ENCODE measurements at regions not wholly inside any gene's neighbourhood (a gene's known extent, or its start where the extent isn't known, plus 50 kb on each side); places are given as distances from the start of the nearest gene placed in this dataset.

GRCh38 chr15:93563218-93563617 lies 474.2 kb upstream of the RGMA start:
- DNase-seq (ENCODE audit: low spot score) (no peak), ATAC-seq (no peak)
- Mint-ChIP-seq H3K4me1 (ENCODE audit: low read depth in 2 of 2) (no peaks in the 10 kb centered on the region), H3K36me3 (no peaks in the 10 kb centered on the region), H3K4me3 (no peak overlapping the region), H3K9me3 (no peaks in the 10 kb centered on the region), H3K27ac (no peak overlapping the region), H3K27me3 (peaks cover 15 to 21% of the 10 kb centered on the region in 2 donors)

DNA sequence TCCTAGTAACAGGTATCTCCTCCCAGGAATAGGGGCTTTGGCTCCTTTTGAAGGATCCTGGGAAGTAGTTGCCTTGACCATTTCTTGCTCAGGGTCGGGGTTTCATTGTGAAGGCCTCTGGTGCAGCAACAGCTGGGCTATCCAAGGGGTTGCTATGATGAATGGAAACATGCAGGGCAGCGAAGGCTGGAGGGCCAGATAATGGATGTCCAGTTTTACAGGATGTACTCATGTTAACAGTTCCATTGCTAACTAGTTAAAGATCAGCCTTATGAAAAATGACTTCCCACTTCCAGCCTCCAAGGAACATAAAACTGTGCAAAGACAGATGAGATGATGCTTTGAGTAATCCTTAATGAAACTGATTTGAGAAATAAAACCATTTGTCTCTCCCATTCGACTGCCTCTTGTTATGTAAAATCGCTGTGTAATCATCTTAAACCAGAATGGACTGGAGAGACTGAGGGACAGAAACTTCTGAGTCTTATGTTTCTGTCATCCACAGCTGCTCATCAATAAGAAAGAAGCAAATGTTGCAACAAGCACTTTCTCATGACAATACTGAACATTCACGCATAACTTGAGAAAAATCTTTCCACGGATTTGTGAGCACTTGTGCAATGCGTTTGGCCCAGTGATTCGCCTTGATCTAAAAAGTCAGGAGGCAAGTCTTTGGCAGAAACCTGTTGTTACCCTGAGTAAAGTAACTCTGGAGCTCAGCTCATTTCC lies 473.5 kb upstream of the RGMA start:
- Mint-ChIP-seq H3K36me3 (no peaks in the 10 kb centered on the region), H3K27me3 (peaks cover 16 to 21% of the 10 kb centered on the region in 2 donors), H3K9me3 (no peaks in the 10 kb centered on the region), H3K4me1 (ENCODE audit: low read depth in 2 of 2) (no peaks in the 10 kb centered on the region), H3K27ac (no peak overlapping the region), H3K4me3 (no peak overlapping the region)
- no peak for DNase-seq (ENCODE audit: low spot score)
- no peak for ATAC-seq

DNA sequence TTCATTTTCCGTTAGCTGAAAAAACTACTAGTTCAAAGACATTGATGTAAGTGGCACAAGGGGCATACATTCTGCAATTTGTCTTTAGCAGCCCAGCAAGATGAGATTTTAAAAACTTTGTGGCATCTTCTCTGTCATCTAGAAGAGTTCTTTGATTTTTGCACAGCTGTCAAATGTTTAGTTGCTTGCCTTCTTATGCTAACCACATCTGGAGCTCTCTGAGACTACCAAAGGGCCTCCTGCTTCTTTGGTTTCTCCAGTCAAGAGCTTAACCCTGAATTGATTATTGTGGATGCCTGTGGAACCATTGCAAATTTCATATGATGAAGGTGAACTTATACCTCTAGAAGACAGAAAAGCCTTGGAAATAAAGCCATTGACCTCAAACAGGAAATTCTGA lies 468.7 kb upstream of the RGMA start:
- H3K4me3 Mint-ChIP-seq = no peak overlapping the region
- H3K9me3 Mint-ChIP-seq = no peaks in the 10 kb centered on the region
- ATAC-seq (no peak), DNase-seq (ENCODE audit: low spot score) (no peak)
- no peak overlapping the region for H3K27ac Mint-ChIP-seq
- peaks cover 15 to 19% of the 10 kb centered on the region in 2 donors for H3K27me3 Mint-ChIP-seq
- H3K4me1 Mint-ChIP-seq (ENCODE audit: low read depth in 2 of 2) = no peaks in the 10 kb centered on the region
- no peaks in the 10 kb centered on the region for H3K36me3 Mint-ChIP-seq

- Mint-ChIP-seq H3K27me3 (peaks cover 13 to 35% of the 10 kb centered on the region in 2 donors), H3K4me1 (ENCODE audit: low read depth in 2 of 2) (no peaks in the 10 kb centered on the region), H3K4me3 (no peak overlapping the region), H3K27ac (no peak overlapping the region), H3K36me3 (no peaks in the 10 kb centered on the region), H3K9me3 (no peaks in the 10 kb centered on the region)
- ATAC-seq = no peak
- DNase-seq (ENCODE audit: low spot score) = no peak
Measured at GRCh38 chr15:93553167-93553935, 464.3 kb upstream of the RGMA start.

GRCh38 chr15:93543093-93543492 lies 454.1 kb upstream of the RGMA start:
- H3K4me1 Mint-ChIP-seq (ENCODE audit: low read depth in 2 of 2) = no peaks in the 10 kb centered on the region
- ATAC-seq (no peak), DNase-seq (ENCODE audit: low spot score) (no peak)
- no peak overlapping the region for H3K4me3 Mint-ChIP-seq
- H3K9me3 Mint-ChIP-seq = no peaks in the 10 kb centered on the region
- H3K27ac Mint-ChIP-seq = no peak overlapping the region
- peaks cover 5% of the 10 kb centered on the region for H3K36me3 Mint-ChIP-seq
- peaks cover 16 to 42% of the 10 kb centered on the region in 2 donors for H3K27me3 Mint-ChIP-seq

DNA sequence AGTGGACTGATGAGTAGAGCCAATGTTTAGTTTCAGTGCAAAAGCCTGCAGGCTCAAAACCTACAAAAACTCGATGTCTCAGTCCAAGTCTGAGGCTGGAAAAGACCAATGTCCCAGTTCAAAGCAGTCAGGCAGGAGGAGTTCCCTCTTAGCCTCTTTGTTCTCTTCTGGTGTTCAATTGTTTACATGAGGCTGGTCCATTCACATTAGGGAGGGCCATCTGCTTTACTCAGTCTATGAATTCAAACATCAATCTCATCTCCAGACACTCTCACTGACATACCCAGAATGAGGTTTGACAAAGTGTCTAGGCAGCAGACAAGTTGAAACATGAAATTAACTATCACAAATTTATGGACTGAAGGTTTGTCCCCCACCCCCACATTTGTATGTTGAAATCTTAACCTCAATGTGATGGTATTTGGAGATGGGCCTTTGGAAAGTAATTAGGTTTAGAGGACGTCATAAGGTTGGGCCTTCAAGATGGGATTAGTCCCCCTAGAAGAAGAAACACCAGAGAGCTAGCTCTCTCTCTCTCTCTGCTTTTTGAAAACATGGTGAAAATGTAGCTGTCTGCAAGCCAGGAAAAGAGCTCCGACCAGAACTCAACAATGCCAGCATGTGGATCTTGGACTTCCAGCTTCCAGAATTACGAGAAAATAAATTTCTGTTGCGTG lies 438.5 kb upstream of the RGMA start:
- H3K27me3 Mint-ChIP-seq = peaks cover 26 to 46% of the 10 kb centered on the region in 2 donors
- DNase-seq (ENCODE audit: low spot score) = no peak
- H3K9me3 Mint-ChIP-seq = no peaks in the 10 kb centered on the region
- no peaks in the 10 kb centered on the region for H3K36me3 Mint-ChIP-seq
- no peak overlapping the region for H3K4me3 Mint-ChIP-seq
- ATAC-seq = no peak
- no peak overlapping the region for H3K27ac Mint-ChIP-seq
- H3K4me1 Mint-ChIP-seq (ENCODE audit: low read depth in 2 of 2) = no peaks in the 10 kb centered on the region

DNA sequence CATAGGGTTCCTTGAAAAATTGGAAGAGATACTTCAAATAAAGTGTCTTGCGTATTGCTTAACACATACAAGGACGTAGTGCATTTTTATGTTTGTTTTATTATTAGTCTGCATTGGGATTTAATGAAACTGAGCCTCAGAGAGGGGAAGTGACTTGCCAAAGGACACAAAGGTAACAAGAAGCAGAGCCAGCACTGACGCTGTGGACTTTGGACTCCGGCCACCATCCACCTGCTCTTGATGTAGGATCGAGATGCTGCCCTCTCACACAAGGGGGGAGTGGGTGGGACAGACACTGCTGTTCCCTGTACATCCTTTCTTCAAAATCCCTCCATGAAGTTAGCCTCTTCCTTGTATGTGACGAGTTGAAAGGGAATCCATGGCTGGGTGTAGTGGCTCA lies 435.4 kb upstream of the RGMA start:
- H3K36me3 Mint-ChIP-seq = no peaks in the 10 kb centered on the region
- no peak for DNase-seq (ENCODE audit: low spot score)
- no peak overlapping the region for H3K27ac Mint-ChIP-seq
- H3K4me3 Mint-ChIP-seq = no peak overlapping the region
- H3K4me1 Mint-ChIP-seq (ENCODE audit: low read depth in 2 of 2) = no peaks in the 10 kb centered on the region
- peaks cover 28 to 40% of the 10 kb centered on the region in 2 donors for H3K27me3 Mint-ChIP-seq
- no peak for ATAC-seq
- H3K9me3 Mint-ChIP-seq = no peaks in the 10 kb centered on the region

- Mint-ChIP-seq H3K4me1 (ENCODE audit: low read depth in 2 of 2) (no peaks in the 10 kb centered on the region), H3K4me3 (no peak overlapping the region), H3K9me3 (no peaks in the 10 kb centered on the region), H3K27ac (no peak overlapping the region), H3K27me3 (peaks cover 21 to 43% of the 10 kb centered on the region in 2 donors), H3K36me3 (no peaks in the 10 kb centered on the region)
- DNase-seq (ENCODE audit: low spot score) = no peak
- no peak for ATAC-seq
Measured at GRCh38 chr15:93523481-93523880, 434.5 kb upstream of the RGMA start.

GRCh38 chr15:93520206-93520605 lies 431.2 kb upstream of the RGMA start:
- no peak for ATAC-seq
- H3K9me3 Mint-ChIP-seq = no peaks in the 10 kb centered on the region
- H3K27ac Mint-ChIP-seq = no peak overlapping the region
- no peak for DNase-seq (ENCODE audit: low spot score)
- no peaks in the 10 kb centered on the region for H3K4me1 Mint-ChIP-seq (ENCODE audit: low read depth in 2 of 2)
- no peak overlapping the region for H3K4me3 Mint-ChIP-seq
- H3K36me3 Mint-ChIP-seq = no peaks in the 10 kb centered on the region
- H3K27me3 Mint-ChIP-seq = peaks cover 25 to 43% of the 10 kb centered on the region in 2 donors

- no peaks in the 10 kb centered on the region for H3K36me3 Mint-ChIP-seq
- no peak overlapping the region for H3K4me3 Mint-ChIP-seq
- H3K27ac Mint-ChIP-seq = no peak overlapping the region
- no peaks in the 10 kb centered on the region for H3K4me1 Mint-ChIP-seq (ENCODE audit: low read depth in 2 of 2)
- H3K27me3 Mint-ChIP-seq = peaks cover 26 to 49% of the 10 kb centered on the region in 2 donors
- DNase-seq (ENCODE audit: low spot score) (no peak), ATAC-seq (no peak)
- H3K9me3 Mint-ChIP-seq = no peaks in the 10 kb centered on the region
Measured at GRCh38 chr15:93519599-93519998, 430.6 kb upstream of the RGMA start.

GRCh38 chr15:93517176-93517575 lies 428.2 kb upstream of the RGMA start:
- ATAC-seq = no peak

DNA sequence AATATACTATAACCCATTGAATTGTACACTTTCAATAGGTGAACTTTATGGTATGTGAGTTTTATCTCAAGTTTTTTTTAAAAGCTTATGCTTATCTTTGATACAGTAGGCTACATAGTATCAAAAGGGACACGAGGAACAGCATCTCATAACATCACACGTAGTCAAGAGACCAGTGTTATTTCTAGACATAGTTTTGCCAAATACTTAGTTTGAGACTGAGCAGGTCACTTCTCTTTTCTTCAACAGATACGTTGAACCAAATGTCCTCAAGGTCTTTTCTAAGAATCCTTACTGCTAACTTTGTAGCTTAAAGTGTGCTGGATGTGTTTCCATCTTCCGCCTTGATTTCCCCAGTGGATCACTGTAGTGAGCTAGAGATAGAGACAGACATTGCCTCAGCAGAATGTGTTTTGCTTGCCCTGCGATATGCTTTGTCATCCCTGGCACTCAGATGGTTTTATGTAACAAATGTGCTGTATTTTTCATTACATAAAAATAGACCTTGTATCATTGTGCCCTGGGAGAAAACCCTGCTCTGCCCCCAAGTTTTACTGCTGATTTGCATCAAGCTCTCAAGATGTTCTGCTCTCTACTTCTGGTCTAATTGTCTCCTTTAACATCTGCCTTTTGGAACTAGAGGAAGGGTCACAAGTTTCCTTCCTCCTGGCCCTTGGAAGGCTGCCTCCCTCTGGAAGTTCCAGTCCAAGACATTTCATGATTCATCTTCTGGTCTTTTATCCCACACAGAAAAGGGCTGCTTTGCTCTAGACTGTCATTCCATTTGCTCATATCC lies 426.4 kb upstream of the RGMA start:
- Mint-ChIP-seq H3K36me3 (no peaks in the 10 kb centered on the region), H3K27me3 (peaks cover 24 to 52% of the 10 kb centered on the region in 2 donors), H3K4me3 (no peak overlapping the region), H3K4me1 (ENCODE audit: low read depth in 2 of 2) (no peaks in the 10 kb centered on the region), H3K27ac (no peak overlapping the region), H3K9me3 (no peaks in the 10 kb centered on the region)
- ATAC-seq (no peak), DNase-seq (ENCODE audit: low spot score) (no peak)

More at GRCh38 chr15:93517176-93517575, 428.2 kb upstream of the RGMA start:
- Mint-ChIP-seq H3K27me3 (peaks cover 20 to 44% of the 10 kb centered on the region in 2 donors), H3K36me3 (no peaks in the 10 kb centered on the region), H3K4me3 (no peak overlapping the region), H3K4me1 (ENCODE audit: low read depth in 2 of 2) (no peaks in the 10 kb centered on the region), H3K27ac (no peak overlapping the region), H3K9me3 (no peaks in the 10 kb centered on the region)
- DNase-seq (ENCODE audit: low spot score) = no peak

- Mint-ChIP-seq H3K36me3 (no peaks in the 10 kb centered on the region), H3K4me1 (ENCODE audit: low read depth in 2 of 2) (no peaks in the 10 kb centered on the region), H3K27ac (no peak overlapping the region), H3K9me3 (no peaks in the 10 kb centered on the region), H3K4me3 (no peak overlapping the region), H3K27me3 (peaks cover 11 to 17% of the 10 kb centered on the region in 2 donors)
- peak in 1 of 2 donors; percentile 34 for ATAC-seq
- no peak for DNase-seq (ENCODE audit: low spot score)
Measured at GRCh38 chr15:93506646-93507045, 417.6 kb upstream of the RGMA start.
